H1 (cell line): ENCODE measurements at regions not wholly inside any gene's neighbourhood (a gene's known extent, or its start where the extent isn't known, plus 50 kb on each side); places are given as distances from the start of the nearest gene placed in this dataset.

Experiments used
- MAFK ChIP-seq: IDR thresholded peaks from 2 replicates; pipeline ENCODE4 v1.6.1; 2012; ENCODE audit warnings: low read depth, mild to moderate bottlenecking, improper control_type of control experiment, low read length
- SUZ12 ChIP-seq: fragments of 200-600 bp; sonication (generic); IDR thresholded peaks from 2 replicates; pipeline ENCODE4 v1.6.1; 2012; ENCODE audit warnings: mild to moderate bottlenecking, inconsistent platforms, low read length, moderate library complexity, mixed read lengths

DNA sequence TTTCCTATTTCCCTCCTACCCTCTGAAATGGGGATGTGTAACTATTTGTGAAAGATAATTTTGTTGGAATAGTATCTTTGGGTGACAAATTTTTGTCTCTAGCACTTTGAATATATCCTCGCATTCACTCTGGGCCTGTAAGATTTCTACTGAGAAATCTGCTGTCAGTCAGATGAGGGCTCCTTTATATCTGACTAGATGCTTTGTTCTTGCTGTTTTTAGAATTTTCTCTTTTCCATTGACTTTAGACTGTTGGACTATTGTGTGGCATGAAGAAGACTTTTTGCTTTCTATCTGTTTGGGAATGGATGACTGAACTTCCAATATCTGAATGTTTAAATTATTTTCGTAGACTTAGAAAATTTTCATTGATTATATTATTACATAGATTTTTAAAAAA, 54.2 kb upstream of the GRID2 start (continued):
- TF ChIP-seq SUZ12, result no peak
- no peak for TF ChIP-seq MAFK
